ENCODE measurements at regions not wholly inside any gene's neighbourhood (a gene's known extent, or its start where the extent isn't known, plus 50 kb on each side); places are given as distances from the start of the nearest gene placed in this dataset.
"Not testable (repeated sequence)": the region's sequence is repeated elsewhere in the genome, so short reads cannot be mapped to it uniquely, and the experiment has no call there.

GRCh38 chr14:30243207-30243606 lies 315.6 kb upstream of the PRKD1 start:
- no peaks in the 10 kb centered on the region for H3K36me3 Mint-ChIP-seq (ENCODE audit: low read depth)

GRCh38 chr14:30243805-30244204 lies 315.2 kb upstream of the G2E3 start:
- DNase-seq (ENCODE audit: low spot score) = no peak
- no peak overlapping the region for H3K27ac Mint-ChIP-seq
- H3K27me3 Mint-ChIP-seq (ENCODE audit: low read depth) = no peaks in the 10 kb centered on the region
- H3K9me3 Mint-ChIP-seq = no peaks in the 10 kb centered on the region
- no peaks in the 10 kb centered on the region for H3K36me3 Mint-ChIP-seq (ENCODE audit: low read depth)
- no peak overlapping the region for H3K4me3 Mint-ChIP-seq (ENCODE audit: low read depth)
- H3K4me1 Mint-ChIP-seq (ENCODE audit: low read depth) = no peaks in the 10 kb centered on the region
- intact Hi-C loops (cut with micrococcal nuclease) = no loop called here

More at GRCh38 chr14:30243207-30243606, 315.6 kb upstream of the PRKD1 start:
- Mint-ChIP-seq H3K9me3 (no peaks in the 10 kb centered on the region), H3K4me3 (ENCODE audit: low read depth) (no peak overlapping the region), H3K4me1 (ENCODE audit: low read depth) (no peaks in the 10 kb centered on the region), H3K27ac (no peak overlapping the region), H3K27me3 (ENCODE audit: low read depth) (no peaks in the 10 kb centered on the region)
- no peak for DNase-seq (ENCODE audit: low spot score)
- intact Hi-C loops (cut with micrococcal nuclease) = no loop called here

GRCh38 chr14:30244348-30244747 lies 314.6 kb upstream of the G2E3 start:
- H3K4me1 Mint-ChIP-seq (ENCODE audit: low read depth); H3K9me3 Mint-ChIP-seq; H3K27me3 Mint-ChIP-seq (ENCODE audit: low read depth); DNase-seq (ENCODE audit: low spot score); H3K27ac Mint-ChIP-seq; H3K4me3 Mint-ChIP-seq (ENCODE audit: low read depth); H3K36me3 Mint-ChIP-seq (ENCODE audit: low read depth); intact Hi-C loops (cut with micrococcal nuclease): not testable (repeated sequence)

GRCh38 chr14:30251017-30251416 lies 307.9 kb upstream of the G2E3 start:
- no peak overlapping the region for H3K27ac Mint-ChIP-seq
- intact Hi-C loops (cut with micrococcal nuclease) = no loop called here
- H3K27me3 Mint-ChIP-seq (ENCODE audit: low read depth) = no peaks in the 10 kb centered on the region
- no peak for DNase-seq (ENCODE audit: low spot score)
- H3K9me3 Mint-ChIP-seq = peaks cover 2% of the 10 kb centered on the region
- no peaks in the 10 kb centered on the region for H3K4me1 Mint-ChIP-seq (ENCODE audit: low read depth)
- H3K36me3 Mint-ChIP-seq (ENCODE audit: low read depth) = no peaks in the 10 kb centered on the region
- no peak overlapping the region for H3K4me3 Mint-ChIP-seq (ENCODE audit: low read depth)

- peaks cover 4% of the 10 kb centered on the region for H3K9me3 Mint-ChIP-seq
- intact Hi-C loops (cut with micrococcal nuclease) = no loop called here
- no peaks in the 10 kb centered on the region for H3K36me3 Mint-ChIP-seq (ENCODE audit: low read depth)
- H3K27me3 Mint-ChIP-seq (ENCODE audit: low read depth) = no peaks in the 10 kb centered on the region
- no peak overlapping the region for H3K4me3 Mint-ChIP-seq (ENCODE audit: low read depth)
- no peak for DNase-seq (ENCODE audit: low spot score)
- no peak overlapping the region for H3K27ac Mint-ChIP-seq
- H3K4me1 Mint-ChIP-seq (ENCODE audit: low read depth) = no peaks in the 10 kb centered on the region
Observed at GRCh38 chr14:30251557-30252100, 307.3 kb upstream of the G2E3 start.

GRCh38 chr14:30252151-30252550 lies 306.8 kb upstream of the G2E3 start:
- Mint-ChIP-seq H3K4me3 (ENCODE audit: low read depth) (no peak overlapping the region), H3K4me1 (ENCODE audit: low read depth) (no peaks in the 10 kb centered on the region), H3K36me3 (ENCODE audit: low read depth) (no peaks in the 10 kb centered on the region), H3K27ac (no peak overlapping the region), H3K9me3 (peaks cover 4% of the 10 kb centered on the region), H3K27me3 (ENCODE audit: low read depth) (no peaks in the 10 kb centered on the region)
- no peak for DNase-seq (ENCODE audit: low spot score)
- intact Hi-C loops (cut with micrococcal nuclease) = no loop called here

- intact Hi-C loops (cut with micrococcal nuclease) = no loop called here
- Mint-ChIP-seq H3K4me3 (ENCODE audit: low read depth) (no peak overlapping the region), H3K27ac (no peak overlapping the region), H3K36me3 (ENCODE audit: low read depth) (no peaks in the 10 kb centered on the region), H3K4me1 (ENCODE audit: low read depth) (no peaks in the 10 kb centered on the region), H3K27me3 (ENCODE audit: low read depth) (no peaks in the 10 kb centered on the region), H3K9me3 (peaks cover 4% of the 10 kb centered on the region)
- no peak for DNase-seq (ENCODE audit: low spot score)
Observed at GRCh38 chr14:30252783-30253674, 305.9 kb upstream of the G2E3 start.

GRCh38 chr14:30256627-30257026 lies 302.3 kb upstream of the G2E3 start:
- Mint-ChIP-seq H3K9me3 (peaks cover 4% of the 10 kb centered on the region), H3K4me3 (ENCODE audit: low read depth) (no peak overlapping the region), H3K27ac (no peak overlapping the region), H3K4me1 (ENCODE audit: low read depth) (no peaks in the 10 kb centered on the region), H3K36me3 (ENCODE audit: low read depth) (no peaks in the 10 kb centered on the region), H3K27me3 (ENCODE audit: low read depth) (no peaks in the 10 kb centered on the region)
- DNase-seq (ENCODE audit: low spot score) = no peak
- intact Hi-C loops (cut with micrococcal nuclease) = no loop called here

GRCh38 chr14:30257946-30258661 lies 300.9 kb upstream of the G2E3 start:
- Mint-ChIP-seq H3K27ac (no peak overlapping the region), H3K36me3 (ENCODE audit: low read depth) (no peaks in the 10 kb centered on the region), H3K4me3 (ENCODE audit: low read depth) (no peak overlapping the region), H3K4me1 (ENCODE audit: low read depth) (no peaks in the 10 kb centered on the region), H3K27me3 (ENCODE audit: low read depth) (no peaks in the 10 kb centered on the region), H3K9me3 (peaks cover 4% of the 10 kb centered on the region)
- intact Hi-C loops (cut with micrococcal nuclease) = no loop called here
- DNase-seq (ENCODE audit: low spot score) = no peak

- no peaks in the 10 kb centered on the region for H3K36me3 Mint-ChIP-seq (ENCODE audit: low read depth)
- DNase-seq (ENCODE audit: low spot score) = no peak
- H3K9me3 Mint-ChIP-seq = peaks cover 2% of the 10 kb centered on the region
- no peaks in the 10 kb centered on the region for H3K4me1 Mint-ChIP-seq (ENCODE audit: low read depth)
- no peak overlapping the region for H3K27ac Mint-ChIP-seq
- intact Hi-C loops (cut with micrococcal nuclease) = no loop called here
- no peaks in the 10 kb centered on the region for H3K27me3 Mint-ChIP-seq (ENCODE audit: low read depth)
- no peak overlapping the region for H3K4me3 Mint-ChIP-seq (ENCODE audit: low read depth)
Observed at GRCh38 chr14:30260833-30261607, 297.9 kb upstream of the G2E3 start.

- no peaks in the 10 kb centered on the region for H3K4me1 Mint-ChIP-seq (ENCODE audit: low read depth)
- no peaks in the 10 kb centered on the region for H3K27me3 Mint-ChIP-seq (ENCODE audit: low read depth)
Observed at GRCh38 chr14:30264161-30264560, 294.8 kb upstream of the G2E3 start.

GRCh38 chr14:30266290-30266689 lies 292.7 kb upstream of the G2E3 start:
- DNase-seq (ENCODE audit: low spot score) = no peak
- no peak overlapping the region for H3K27ac Mint-ChIP-seq
- H3K27me3 Mint-ChIP-seq (ENCODE audit: low read depth) = no peaks in the 10 kb centered on the region
- intact Hi-C loops (cut with micrococcal nuclease) = no loop called here
- H3K36me3 Mint-ChIP-seq (ENCODE audit: low read depth) = no peaks in the 10 kb centered on the region
- no peaks in the 10 kb centered on the region for H3K4me1 Mint-ChIP-seq (ENCODE audit: low read depth)
- no peaks in the 10 kb centered on the region for H3K9me3 Mint-ChIP-seq
- no peak overlapping the region for H3K4me3 Mint-ChIP-seq (ENCODE audit: low read depth)

More at GRCh38 chr14:30264161-30264560, 294.8 kb upstream of the G2E3 start:
- no peaks in the 10 kb centered on the region for H3K36me3 Mint-ChIP-seq (ENCODE audit: low read depth)
- DNase-seq (ENCODE audit: low spot score) = no peak
- H3K4me3 Mint-ChIP-seq (ENCODE audit: low read depth) = no peak overlapping the region
- no peaks in the 10 kb centered on the region for H3K9me3 Mint-ChIP-seq
- intact Hi-C loops (cut with micrococcal nuclease) = no loop called here
- H3K27ac Mint-ChIP-seq = no peak overlapping the region

Measured in activated T-helper 2 cell treated with anti-CD3 and anti-CD28 coated beads, Interferon-gamma antibody, Interleukin-2, Interleukin-4, amounts not matched to agents 10 μg/mL and 5 μg/mL and 100 μg/mL, durations not matched to agents 14 hours and 24 hours and 36 hours (primary cell).